HuH-7 (cell line): ENCODE measurements at regions not wholly inside any gene's neighbourhood (a gene's known extent, or its start where the extent isn't known, plus 50 kb on each side); places are given as distances from the start of the nearest gene placed in this dataset.
"Not testable (repeated sequence)": the region's sequence is repeated elsewhere in the genome, so short reads cannot be mapped to it uniquely, and the experiment has no call there.

ENCODE experiments used
- DNase-seq: peaks from one replicate; pipeline ENCODE4 v3.0.0; 2011; ENCODE audit warnings: low spot score

DNA sequence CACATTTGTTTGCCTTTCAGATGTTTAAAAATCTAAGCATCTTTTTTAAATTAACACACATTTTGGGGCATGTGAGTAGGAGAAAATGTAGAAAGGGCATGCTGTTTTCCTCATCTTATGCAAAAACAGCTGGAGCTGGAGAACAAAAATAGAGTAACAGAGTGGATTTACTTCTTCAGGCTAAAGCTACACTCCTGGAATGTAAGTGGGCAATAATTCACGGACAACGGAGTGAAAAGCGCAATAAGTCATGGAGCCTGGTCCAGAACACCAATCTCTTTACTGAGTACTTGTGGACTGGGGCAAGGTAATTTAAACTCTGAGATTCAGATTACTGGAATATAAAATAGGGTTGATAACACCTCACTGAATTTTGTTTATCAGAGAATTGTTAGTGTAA is 1018.8 kb upstream of the HS3ST1 start:
- no peak for DNase-seq

DNA sequence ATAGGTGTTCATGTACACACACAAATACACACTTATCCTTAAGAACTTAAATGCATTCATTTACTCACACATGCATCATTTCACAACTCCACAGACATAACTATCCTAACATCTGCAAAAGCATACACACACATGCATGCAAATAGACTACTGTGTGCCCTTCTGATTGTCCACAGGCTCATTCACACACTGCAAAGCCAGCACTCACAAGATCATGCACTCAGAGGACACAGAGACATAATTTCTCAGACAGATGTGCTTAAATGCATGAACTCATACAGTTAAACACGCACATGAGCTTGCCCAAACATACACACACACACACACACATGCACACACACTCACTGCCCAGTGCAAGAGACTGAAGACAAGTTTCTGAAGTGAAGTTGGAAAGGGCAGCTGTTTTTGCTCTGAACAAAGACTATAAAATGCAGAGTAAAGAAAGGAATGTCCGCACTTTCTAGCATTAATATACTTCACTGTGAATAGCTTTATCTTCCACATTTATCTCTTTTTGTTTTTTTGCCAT is 1018.0 kb upstream of the HS3ST1 start:
- DNase-seq, result no peak

DNA sequence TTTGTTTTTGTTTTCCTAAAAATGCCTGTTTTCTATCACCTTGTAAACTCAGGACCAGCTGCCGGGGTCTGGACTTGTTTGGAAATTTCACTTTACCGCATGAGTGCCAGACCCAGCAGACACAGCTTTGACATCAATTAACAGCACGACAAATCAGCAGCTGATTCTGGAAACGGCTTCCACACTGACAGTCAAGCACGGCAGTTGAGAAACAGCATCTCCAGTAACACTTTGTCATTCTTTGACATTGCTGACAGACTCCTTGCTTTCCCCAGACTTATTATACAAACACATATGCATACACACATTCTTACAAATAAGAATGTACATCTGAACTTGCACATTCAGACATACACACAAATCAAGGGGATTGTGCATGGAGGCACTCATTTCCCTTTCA is 1017.6 kb upstream of the HS3ST1 start:
- DNase-seq, result no peak

DNA sequence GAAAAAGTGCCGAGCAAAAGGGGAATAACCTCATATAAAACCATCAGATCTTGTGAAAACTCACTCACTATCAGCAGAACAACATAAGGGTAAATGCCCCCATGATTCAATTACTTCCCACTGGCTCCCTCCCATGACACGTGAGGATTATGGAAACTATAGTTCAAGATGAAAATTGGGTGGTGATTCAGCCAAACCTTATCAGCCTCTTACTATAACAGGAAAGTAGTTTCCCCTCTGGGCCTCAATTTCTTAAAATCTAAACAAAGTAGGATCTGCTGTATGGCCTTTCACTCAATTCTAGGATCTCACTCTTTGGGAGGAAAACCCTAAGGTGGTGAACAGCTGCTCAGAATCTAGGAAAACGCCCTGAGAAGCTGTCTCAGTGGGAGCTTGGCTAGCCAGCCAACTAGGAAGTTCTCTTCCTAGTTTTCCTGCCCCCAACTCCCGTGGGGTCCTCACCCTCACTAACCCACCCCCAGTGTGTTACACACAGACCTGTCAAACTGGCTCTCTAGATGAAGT is 1017.1 kb upstream of the HS3ST1 start:
- DNase-seq, result no peak

DNA sequence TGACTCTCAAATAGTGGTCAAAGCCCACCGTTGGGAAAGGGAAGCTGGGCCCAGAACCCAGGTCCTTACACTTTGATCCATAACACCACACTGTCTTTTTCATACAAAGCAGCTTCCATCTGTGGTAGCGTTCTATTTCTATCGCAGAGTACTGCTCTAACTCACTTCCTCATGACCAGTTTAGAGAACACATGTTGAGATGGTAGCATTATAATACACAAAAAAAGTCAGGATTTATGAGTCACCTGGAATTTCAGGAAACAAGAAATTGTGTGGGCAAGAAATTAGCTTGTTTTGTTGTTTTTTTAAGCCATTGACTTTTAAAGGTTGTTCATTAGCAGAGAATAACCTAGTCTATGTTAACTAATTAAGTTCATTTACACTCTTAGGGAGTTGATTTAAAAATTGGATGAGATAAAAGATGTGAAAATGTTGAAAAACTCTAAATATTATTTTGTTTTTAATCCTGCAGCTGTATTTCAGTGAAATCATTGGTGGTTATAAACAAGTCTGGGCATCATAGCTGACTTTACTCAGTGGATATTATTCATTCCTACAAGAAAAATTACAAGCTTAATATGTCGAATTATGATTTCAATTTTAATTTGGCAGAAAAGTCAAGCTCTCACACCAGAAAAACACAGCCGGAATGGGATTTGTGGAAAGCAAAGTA is 1011.1 kb upstream of the HS3ST1 start:
- DNase-seq, result no peak

DNA sequence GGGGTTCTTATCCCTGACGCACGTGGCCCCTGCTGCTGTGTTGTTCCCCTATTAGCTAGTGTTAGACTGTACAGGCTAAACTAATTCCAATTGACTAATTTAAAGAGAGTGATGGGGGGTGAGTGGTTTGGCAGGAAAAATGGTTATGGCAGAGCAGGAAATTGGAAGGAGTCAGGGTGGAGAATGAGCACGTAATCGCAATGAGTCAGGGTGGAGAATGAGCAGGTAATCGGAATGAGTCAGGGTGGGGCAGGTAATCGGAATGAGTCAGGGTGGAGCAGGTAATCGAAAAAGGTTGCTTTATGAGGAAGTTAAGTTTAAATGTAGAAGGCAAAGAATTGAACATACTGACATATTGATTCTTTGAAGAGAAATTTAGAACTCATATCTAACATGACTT is 1002.6 kb upstream of the HS3ST1 start:
- DNase-seq, result not testable (repeated sequence)

DNA sequence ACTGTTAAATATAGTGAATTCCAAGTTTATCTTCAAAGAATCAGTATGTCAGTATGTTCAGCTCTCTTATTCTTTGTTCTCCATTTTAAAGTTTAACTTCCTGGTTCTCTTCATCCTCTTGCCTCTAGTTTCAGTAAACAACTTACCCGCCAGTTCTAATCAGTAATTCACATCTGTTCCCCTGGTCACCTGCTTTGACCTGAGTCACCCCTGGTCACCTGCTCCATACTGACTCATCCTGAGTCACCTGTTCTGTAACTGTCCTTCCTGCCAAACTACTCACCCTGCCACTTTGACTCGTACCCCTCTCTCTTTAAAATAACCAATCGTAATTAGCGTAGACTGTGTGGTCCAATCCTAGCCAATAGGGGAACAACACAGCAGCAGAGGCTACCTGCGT is 992.7 kb upstream of the HS3ST1 start:
- DNase-seq, result no peak

DNA sequence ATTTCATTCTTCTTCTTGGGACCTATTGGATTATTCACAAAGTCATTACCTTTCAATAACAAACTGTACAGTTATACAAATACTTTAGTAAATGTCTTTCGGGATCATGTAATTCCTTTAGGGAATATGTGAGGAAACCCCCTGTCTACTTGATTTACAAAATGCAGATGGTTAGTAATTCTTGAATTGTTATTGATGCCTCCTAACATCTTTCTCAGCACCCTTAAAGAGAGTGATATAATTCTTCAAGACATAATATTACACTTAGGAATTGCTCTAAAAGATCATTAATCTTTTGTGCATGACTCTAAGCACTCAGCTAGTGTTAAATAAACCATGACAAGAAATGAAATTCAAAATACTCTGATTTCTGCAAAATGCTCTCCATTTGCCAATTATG is 988.1 kb upstream of the HS3ST1 start:
- DNase-seq, result no peak

DNA sequence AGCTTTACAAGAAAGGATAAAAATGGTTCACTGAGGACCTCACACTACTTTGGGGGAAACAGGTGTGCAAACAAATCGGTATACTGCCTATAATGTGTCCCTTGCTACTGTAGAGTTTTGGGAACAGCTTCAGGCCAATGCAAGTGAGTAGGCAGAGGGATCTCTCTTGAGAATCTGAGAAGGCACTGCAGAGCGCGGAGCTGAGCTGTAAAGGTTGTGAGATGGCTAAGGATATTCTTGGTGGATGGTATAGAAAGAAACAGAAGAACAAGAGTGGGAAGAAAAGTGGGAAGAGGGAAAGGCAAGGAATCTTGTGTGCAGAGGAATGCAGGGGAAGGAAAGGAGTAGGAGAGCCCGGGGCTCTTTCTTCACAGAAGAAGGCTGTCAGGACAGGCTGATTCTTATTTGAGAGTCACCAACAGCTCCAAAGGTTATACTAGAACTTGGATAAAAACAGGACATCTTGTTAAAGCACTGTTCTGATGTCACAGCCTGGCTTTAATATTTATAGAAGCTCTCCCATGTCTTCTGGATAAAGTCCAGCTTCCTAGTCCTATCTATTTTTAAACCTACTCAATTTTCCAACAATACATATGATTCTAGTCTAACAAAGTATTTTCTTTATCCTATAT is 985.6 kb upstream of the HS3ST1 start:
- no peak for DNase-seq

DNA sequence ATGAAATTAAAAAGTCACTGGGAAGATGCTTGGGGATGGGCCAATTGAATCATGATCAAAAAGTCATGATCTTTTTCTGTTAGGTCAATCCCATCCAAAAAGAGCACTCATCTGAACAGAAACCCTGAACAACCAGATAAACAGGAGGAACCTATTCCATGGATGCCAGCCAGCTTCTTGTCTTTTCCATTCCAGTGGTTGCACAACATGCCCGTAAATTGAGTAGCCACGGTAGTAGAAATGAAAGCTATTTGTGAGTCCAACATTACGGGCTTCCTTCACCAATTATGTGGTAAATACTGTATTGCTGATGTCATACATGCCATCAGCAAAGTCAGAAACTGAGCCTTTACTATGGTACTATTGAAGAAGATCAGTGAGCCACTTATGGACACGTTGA is 982.4 kb upstream of the HS3ST1 start:
- DNase-seq, result no peak

DNA sequence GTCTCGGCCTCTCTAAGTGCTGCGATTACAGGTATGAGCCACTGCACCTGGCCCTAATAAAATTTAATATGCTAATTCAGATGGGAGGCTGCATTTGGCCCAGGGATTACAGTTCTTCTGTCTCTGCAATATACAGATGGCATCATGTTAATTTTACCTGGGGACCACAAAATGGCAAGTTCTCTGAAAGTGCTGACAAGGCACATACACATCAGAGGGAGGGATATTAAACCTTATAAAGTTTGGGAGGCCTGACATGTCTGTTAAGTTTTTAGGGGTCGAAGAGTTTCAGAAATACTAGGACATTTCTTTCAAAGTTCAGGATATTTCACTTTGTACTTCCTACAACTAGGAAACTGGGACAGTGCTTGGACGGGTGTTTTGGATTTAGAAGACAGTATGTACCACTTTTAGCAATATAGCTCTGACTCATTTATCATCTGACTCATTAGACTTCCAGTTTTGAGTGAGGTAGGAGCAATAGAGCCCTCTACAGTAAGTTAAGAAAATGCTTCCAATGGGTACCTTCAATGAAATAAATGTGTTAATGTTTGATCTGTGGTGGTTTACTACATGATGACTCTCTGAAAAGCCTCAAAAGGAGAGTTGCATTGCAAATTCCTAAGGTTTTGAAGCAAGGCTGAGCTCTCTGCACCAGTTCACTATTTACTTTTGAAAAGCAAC is 981.0 kb upstream of the HS3ST1 start:
- DNase-seq, result no peak

DNA sequence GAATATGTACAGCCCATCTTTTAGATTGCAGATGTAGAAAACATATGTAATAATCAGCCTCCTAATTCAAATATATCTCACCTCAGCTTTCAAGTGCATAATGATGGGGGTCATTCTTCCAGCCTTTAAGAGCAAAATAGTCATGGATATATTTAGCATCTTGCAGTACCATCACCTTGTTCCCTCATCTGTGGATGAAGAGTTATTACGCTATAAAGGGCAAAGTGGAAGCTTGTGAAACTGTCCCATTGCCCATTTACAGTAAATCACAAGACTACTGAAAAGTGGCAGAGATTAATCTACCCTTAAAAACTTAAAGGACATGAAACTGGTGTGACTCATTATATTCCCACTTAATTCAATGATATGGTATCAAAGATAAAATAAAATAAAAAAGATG is 979.7 kb upstream of the HS3ST1 start:
- no peak for DNase-seq

DNA sequence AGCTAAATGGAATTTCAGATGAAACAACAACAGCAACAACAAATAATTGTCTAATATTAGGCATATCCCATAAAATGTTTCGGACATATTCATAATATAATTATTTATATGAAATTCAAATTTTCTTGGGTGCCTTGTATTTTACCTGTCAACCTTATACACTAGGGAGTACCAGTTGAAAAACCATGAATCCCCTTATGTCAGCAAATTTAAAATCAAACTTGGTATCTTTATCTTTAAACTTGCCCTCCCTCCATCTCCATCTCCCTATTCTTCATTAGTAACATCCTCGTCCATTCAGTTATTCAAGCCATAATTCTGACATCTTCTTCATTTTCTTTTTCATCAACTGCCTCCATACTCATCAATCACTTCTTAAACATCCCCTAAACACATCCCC is 974.5 kb upstream of the HS3ST1 start:
- no peak for DNase-seq

DNA sequence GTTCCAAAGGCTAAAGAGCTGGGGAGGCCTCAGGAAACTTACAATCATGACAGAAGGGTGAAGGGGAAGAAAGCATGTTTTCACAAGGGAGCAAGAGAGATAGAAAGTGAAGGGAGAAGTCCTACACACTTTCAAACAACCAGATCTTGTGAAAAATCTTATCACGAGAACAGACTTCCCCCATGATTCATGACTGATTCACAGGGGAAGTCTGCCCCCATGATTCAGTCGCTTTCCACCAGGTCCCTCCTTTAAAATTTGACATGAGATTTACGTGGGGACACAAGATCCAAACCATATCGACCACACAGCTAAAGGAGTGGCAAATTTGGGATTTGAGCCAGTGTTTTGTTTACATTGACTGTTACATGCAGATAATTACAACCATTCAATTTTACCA is 971.1 kb upstream of the HS3ST1 start:
- no peak for DNase-seq

DNA sequence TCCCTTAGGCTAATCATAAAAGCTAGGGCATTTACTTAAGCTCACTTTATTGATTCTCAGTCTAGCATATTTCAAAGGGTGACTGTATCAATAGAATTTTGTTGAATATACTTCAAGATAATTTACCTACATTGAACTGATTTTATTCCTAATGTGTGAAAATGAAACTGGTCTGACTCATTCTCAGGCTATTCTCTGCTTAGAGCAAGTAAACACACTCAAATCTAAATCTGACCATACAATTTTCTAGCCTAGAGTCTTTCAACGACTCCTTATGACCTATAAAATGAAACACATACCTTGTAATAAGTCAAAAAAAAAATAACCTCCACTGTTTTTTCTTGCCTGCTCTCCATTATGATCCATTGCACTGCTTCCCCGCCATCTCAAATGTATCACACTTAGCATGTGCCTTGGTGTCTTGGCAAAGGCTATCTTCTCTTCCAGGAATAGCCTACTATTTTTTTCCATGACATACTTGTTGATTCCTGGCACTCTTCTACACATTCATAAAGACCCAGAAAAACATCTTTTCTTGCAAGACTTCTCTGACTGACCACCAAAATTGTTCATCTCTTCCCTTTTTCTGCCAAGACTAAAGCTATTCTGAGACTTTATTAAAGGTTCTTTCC is 965.1 kb upstream of the HS3ST1 start:
- DNase-seq, result no peak

DNA sequence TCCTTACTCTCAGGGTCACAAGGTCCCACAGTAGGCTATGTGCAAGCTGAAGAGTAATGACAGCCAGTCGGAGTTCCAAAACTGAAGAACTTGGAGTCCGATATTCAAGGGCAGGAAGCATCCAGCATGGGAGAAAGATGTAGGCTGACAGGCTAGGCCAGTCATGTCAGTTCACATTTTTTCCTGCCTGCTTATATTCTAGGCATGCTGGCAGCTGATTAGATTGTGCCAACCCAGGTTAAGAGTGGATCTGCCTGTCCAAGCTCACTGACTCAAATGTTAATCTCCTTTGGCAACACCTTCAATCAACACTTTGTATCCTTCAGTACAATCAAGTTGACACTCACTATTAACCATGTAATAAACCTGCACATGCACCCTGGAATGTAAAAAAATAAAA is 960.9 kb upstream of the HS3ST1 start:
- DNase-seq, result no peak

DNA sequence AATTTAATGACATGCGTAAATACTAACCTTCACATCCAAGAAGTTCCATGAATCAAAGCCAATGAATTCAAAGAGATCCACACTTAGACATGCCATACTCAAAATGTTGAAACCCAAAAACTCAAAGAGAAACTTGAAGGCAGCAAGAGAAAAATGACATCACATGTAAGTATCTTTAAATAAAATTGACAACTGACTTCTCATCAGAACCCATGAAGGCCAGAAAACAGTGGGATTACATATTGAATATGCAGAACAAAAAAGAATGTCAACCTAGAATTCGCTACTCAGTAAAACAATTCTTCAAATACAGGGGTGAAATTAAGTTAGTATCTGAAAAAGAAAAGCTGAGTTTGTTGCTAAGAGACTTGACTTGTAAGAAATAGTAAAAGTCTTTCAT is 953.9 kb upstream of the HS3ST1 start:
- no peak for DNase-seq

DNA sequence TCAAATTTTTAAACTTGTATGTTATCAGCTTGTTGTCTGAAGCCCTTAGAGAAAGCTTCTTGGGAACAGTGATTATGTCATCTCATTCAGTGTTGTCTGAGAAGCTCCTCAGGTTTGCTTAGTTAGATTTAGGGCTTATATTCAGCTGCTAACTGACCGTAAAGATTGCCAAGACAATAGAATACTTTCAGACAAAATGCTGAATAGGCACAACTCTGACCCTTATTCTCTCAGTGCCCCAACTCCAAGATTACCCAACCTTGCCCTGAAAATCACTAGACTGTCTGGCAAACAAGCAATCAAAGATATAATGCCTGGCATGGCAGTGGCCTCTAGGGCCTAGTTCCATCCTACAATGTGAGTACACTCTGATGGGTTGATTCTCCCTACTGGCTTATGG is 950.5 kb upstream of the HS3ST1 start:
- no peak for DNase-seq

DNA sequence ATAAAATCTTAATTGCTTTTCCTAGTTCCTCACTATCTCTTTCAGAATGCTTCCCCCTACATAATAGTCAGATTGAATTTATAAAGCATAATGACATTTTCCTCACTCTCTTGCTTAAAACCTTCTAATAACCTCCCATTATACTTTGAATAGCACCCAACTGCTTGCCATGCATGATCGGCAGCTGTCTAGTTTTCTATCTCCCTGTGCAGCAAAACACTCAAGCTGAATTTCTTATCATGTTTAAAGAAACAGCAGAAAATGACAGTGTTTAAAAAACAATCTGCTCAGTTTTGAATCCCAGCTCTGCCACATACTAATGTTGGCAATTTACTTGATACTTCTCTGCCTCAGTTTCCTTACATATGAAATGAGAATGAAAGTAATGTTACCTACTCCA is 947.1 kb upstream of the HS3ST1 start:
- DNase-seq, result no peak

DNA sequence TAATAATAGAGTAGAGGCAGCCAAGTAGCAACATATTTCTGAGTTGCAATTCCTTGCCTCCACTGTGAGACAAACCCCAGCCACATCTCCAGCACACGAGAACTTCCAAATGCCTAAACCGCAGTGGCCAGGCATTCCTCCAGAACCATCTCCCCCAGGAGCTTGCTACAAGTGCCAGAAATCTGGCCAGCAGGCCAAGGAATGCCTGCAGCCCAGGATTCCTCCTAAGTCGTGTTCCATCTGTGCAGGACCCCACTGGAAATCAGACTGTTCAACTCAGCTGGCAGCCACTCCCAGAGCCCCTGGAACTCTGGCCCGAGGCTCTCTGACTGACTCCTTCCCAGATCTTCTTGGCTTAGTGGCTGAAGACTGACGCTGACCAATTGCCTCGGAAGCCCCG is 937.2 kb upstream of the HS3ST1 start:
- not testable (repeated sequence) for DNase-seq

DNA sequence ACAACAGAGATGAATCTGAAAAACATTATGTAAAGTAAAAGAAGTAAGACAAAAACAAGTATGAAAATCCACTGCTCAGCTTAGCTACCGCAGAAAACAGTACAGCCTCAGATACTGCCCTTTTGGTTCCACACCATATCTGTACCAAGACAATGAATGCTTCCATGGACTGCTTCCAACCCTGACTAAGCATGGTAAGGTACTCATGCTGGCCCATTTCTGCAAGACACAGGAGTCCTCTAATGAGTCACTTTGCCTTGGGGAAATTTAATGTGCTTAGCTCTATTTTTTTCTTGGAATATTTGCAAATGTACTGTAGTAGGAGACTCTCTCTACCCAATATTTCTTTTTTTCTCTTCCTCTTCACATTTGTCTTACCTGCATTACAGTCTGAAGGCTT is 931.7 kb upstream of the HS3ST1 start:
- DNase-seq, result no peak

DNA sequence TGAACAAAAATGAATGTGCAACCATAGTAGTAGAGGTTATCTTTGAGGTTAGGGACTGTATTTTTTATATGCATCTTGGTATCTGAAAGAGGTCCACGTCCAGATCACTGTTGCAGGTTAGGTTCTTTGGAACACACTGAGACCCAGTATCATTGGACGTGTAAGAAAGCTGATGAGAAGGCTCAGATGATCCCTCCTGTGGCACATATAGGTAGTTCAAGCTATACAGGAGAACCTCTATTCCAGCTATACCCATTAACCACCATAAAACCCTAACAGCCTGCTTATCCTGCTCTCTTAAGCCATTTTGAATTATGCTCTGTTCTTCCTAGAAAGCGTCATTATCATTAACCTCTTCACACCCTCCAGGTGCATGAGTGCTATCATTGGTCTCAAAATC is 930.7 kb upstream of the HS3ST1 start:
- DNase-seq, result no peak

DNA sequence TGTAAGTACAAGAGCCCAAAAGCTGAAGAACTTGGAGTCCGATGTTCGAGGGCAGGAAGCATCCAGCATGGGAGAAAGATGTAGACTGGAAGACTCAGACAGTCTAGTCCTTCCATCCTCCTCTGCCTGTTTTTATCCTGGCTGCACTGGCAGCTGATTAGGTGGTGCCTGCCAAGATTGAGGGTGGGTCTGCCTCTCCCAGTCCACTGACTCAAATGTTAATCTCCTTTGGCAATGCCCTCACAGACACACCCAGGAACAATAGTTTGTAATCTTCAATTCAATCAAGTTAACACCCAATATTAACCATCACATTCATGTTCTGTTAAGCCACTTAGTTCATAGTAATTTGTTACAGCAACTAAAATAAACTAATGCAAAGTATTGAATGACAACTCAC is 904.4 kb upstream of the HS3ST1 start:
- not testable (repeated sequence) for DNase-seq
